Duodenal mucosa (tissue), 2 donors: ENCODE measurements at regions not wholly inside any gene's neighbourhood (a gene's known extent, or its start where the extent isn't known, plus 50 kb on each side); places are given as distances from the start of the nearest gene placed in this dataset.

Experiments
- H3K27ac ChIP-seq: one replicate; pipeline ENCODE4 v1.7.0; 2013; ENCODE audit warnings: low read depth, low read length
- H3K27me3 ChIP-seq, 2 donors: one replicate each; pipeline ENCODE4 v1.7.0; 2013; ENCODE audit warnings: low read length in 2 of 2, control low read depth in 1 of 2; ENCODE audit not compliant: insufficient read depth in 2 of 2, control insufficient read depth in 1 of 2
- H3K36me3 ChIP-seq, 2 donors: one replicate each; pipeline ENCODE4 v1.7.0; 2013; ENCODE audit warnings: low read length in 2 of 2, control low read depth in 1 of 2; ENCODE audit not compliant: insufficient read depth in 2 of 2, control insufficient read depth in 1 of 2
- H3K4me1 ChIP-seq, 2 donors: one replicate each; pipeline ENCODE4 v1.7.0; 2013; ENCODE audit warnings: low read length in 2 of 2, control low read depth in 1 of 2; ENCODE audit not compliant: insufficient read depth in 2 of 2, control insufficient read depth in 1 of 2
- H3K4me3 ChIP-seq, 2 donors: one replicate each; pipeline ENCODE4 v1.7.0; 2013; ENCODE audit warnings: low read length in 2 of 2, low read depth in 1 of 2
- H3K9ac ChIP-seq, 2 donors: one replicate each; pipeline ENCODE4 v1.7.0; 2013; ENCODE audit warnings: low read length in 2 of 2, low read depth in 1 of 2
- H3K9me3 ChIP-seq, 2 donors: one replicate each; pipeline ENCODE4 v1.7.0; 2013; ENCODE audit warnings: low read length in 2 of 2, control low read depth in 1 of 2; ENCODE audit not compliant: control insufficient read depth in 1 of 2

DNA sequence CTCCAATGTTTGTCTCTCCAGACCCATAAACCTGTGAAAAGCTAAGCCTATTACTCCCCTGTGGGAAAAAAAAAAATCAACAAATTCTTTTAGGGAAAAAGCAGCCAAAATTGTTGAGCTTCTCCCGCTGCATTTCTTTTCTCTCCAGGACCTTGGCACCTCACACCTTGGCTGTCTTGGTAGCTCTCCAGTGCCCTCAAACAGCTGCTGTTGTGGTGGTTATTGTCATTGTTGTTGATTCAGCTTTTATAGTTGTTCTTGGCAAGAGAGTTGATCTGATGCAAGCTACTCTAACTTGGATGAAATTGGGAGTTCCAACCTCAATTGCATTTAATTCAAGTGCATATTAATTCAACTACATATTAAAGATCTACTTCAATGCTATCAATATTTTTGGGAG lies 516.9 kb upstream of the LARGE1 start:
- Histone ChIP-seq H3K27ac (no peak overlapping the region), H3K4me1 (no peaks in the 10 kb centered on the region), H3K4me3 (no peak overlapping the region), H3K9ac (no peak overlapping the region), H3K27me3 (no peaks in the 10 kb centered on the region), H3K36me3 (no peaks in the 10 kb centered on the region), H3K9me3 (no peaks in the 10 kb centered on the region)

DNA sequence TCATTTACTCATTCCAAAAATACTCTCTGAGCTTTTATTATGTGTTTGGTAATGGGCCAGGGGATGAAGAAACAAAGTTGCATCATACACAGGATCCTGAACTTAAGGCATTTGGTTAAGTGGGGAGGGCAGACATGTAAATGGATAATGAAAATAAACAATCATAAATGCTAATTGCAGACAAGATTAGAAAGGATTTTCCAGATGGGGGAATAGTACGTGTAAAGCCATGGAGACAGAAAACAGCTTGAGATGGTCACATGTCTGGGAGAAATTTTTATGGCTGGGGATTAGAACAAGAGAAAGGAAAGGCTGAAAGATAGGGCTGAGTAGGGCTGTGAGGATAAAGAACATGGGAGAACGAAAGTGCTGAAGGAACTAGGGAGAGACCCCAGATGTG lies 534.3 kb upstream of the LARGE1 start:
- Histone ChIP-seq H3K4me3 (no peak overlapping the region), H3K27me3 (no peaks in the 10 kb centered on the region), H3K9me3 (no peaks in the 10 kb centered on the region), H3K4me1 (no peaks in the 10 kb centered on the region), H3K9ac (no peak overlapping the region), H3K27ac (no peak overlapping the region), H3K36me3 (no peaks in the 10 kb centered on the region)

- Histone ChIP-seq H3K4me3 (no peak overlapping the region), H3K27me3 (no peaks in the 10 kb centered on the region), H3K9ac (no peak overlapping the region), H3K27ac (no peak overlapping the region), H3K4me1 (no peaks in the 10 kb centered on the region), H3K36me3 (no peaks in the 10 kb centered on the region), H3K9me3 (no peaks in the 10 kb centered on the region)
These were observed 542.5 kb upstream of the LARGE1 start for GRCh38 chr22:34462795-34463194.

- H3K27ac ChIP-seq, result no peak overlapping the region
- H3K36me3 ChIP-seq, result no peaks in the 10 kb centered on the region
- H3K9me3 ChIP-seq, result peaks cover 0 to 4% of the 10 kb centered on the region in 2 donors
- H3K9ac ChIP-seq, result no peak overlapping the region
- no peak overlapping the region for H3K4me3 ChIP-seq
- no peaks in the 10 kb centered on the region for H3K27me3 ChIP-seq
- H3K4me1 ChIP-seq, result no peaks in the 10 kb centered on the region
These were observed 555.6 kb upstream of the LARGE1 start for GRCh38 chr22:34475886-34476285.

DNA sequence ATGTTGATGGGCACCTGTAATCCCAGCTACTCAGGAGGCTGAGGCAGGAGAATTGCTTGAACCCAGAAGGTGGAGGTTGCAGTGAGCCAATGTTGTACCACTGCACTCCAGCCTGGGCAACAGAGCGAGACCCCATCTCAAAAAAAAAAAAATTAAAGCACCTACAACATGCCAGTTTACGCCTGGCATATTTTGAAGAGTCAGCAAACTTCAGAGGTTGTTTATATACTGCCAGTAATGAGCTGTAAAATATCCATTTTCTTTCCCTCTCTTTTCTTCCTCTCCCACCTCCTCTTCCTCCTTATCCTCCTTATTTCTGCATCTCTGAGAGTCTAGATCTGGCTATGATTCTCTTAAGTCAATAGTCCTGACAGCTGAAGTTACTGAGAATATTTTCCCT lies 556.5 kb upstream of the LARGE1 start:
- Histone ChIP-seq H3K9ac (no peak overlapping the region), H3K9me3 (peaks cover 4 to 11% of the 10 kb centered on the region in 2 donors), H3K27ac (no peak overlapping the region), H3K27me3 (no peaks in the 10 kb centered on the region), H3K36me3 (no peaks in the 10 kb centered on the region), H3K4me3 (no peak overlapping the region), H3K4me1 (no peaks in the 10 kb centered on the region)

GRCh38 chr22:34481090-34481489 lies 560.8 kb upstream of the LARGE1 start:
- H3K9ac ChIP-seq, result no peak overlapping the region
- no peak overlapping the region for H3K4me3 ChIP-seq
- H3K27ac ChIP-seq, result no peak overlapping the region
- peaks cover 4 to 11% of the 10 kb centered on the region in 2 donors for H3K9me3 ChIP-seq
- H3K36me3 ChIP-seq, result no peaks in the 10 kb centered on the region
- H3K27me3 ChIP-seq, result no peaks in the 10 kb centered on the region
- no peaks in the 10 kb centered on the region for H3K4me1 ChIP-seq

DNA sequence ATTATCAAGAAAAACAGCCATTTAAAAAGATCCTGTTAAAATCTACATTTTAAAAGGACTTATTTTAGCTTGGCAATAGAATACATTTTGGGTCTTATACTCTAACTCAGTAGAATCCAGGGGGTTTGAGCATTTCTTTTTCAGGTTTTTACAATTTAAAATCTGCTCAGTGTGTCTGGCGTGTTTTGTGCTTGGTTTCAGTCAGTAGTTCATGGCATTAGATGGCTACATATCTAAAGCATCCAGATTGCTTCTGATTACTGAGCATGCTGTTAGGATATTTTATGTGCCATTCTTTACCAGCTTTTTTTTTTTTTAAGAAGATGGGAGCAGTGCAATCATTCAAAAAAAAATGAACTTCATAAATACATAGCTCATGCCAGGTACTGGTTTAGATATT lies 566.1 kb upstream of the LARGE1 start:
- H3K27ac ChIP-seq, result no peak overlapping the region
- H3K9ac ChIP-seq, result no peak overlapping the region
- no peaks in the 10 kb centered on the region for H3K27me3 ChIP-seq
- no peaks in the 10 kb centered on the region for H3K36me3 ChIP-seq
- H3K9me3 ChIP-seq, result peaks cover under 1 to 2% of the 10 kb centered on the region in 2 donors
- no peaks in the 10 kb centered on the region for H3K4me1 ChIP-seq
- no peak overlapping the region for H3K4me3 ChIP-seq

DNA sequence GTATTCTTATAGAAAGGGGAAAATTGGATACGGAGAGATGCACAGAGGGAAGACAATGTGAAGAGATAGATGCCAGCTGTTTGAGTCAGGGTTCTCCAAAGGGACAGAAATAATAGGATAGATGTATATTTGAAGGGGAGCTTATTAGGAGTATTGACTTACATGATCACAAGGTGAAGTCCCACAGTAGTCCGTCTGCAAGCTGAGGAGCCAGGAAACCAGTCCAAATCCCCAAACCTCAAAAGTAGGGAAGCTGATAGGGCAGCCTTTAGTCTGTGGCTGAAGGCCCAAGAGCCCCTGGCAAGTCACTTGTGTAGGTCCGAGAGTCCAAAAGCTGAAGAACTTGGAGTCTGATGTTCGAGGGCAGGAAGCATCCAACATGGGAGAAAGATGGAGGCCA lies 569.6 kb upstream of the LARGE1 start:
- H3K4me1 ChIP-seq, result peaks cover 0 to 7% of the 10 kb centered on the region in 2 donors
- H3K9me3 ChIP-seq, result peaks cover 5 to 6% of the 10 kb centered on the region in 2 donors
- no peaks in the 10 kb centered on the region for H3K27me3 ChIP-seq
- no peak overlapping the region for H3K27ac ChIP-seq
- H3K9ac ChIP-seq, result no peak overlapping the region
- no peaks in the 10 kb centered on the region for H3K36me3 ChIP-seq
- H3K4me3 ChIP-seq, result no peak overlapping the region

GRCh38 chr22:34490886-34491285 lies 570.6 kb upstream of the LARGE1 start:
- Histone ChIP-seq H3K4me1 (peaks cover 0 to 7% of the 10 kb centered on the region in 2 donors), H3K27ac (no peak overlapping the region), H3K27me3 (no peaks in the 10 kb centered on the region), H3K36me3 (no peaks in the 10 kb centered on the region), H3K9me3 (peaks cover 5 to 6% of the 10 kb centered on the region in 2 donors), H3K4me3 (no peak overlapping the region), H3K9ac (no peak overlapping the region)

DNA sequence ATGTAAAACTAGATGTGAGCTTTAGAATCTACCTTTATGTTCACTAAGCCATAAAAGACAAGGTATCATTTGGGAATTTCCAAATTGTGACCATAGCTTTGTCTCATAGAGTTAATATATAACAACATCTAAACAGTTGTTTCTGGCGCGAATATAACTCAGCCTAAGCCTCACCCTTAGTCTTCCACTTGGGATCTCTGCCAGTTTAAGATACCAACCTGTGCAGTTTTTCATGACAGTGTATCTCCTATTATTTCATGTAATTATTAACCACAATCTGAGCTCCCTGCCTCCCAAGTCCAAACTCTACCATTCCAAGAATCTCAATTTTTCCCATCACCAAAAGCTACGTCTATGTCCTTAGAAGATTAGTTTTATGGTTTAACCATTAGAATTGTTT lies 572.5 kb upstream of the ISX start:
- no peak overlapping the region for H3K27ac ChIP-seq
- no peaks in the 10 kb centered on the region for H3K27me3 ChIP-seq
- H3K9ac ChIP-seq, result no peak overlapping the region
- H3K9me3 ChIP-seq, result peaks cover 5 to 6% of the 10 kb centered on the region in 2 donors
- no peaks in the 10 kb centered on the region for H3K36me3 ChIP-seq
- no peak overlapping the region for H3K4me3 ChIP-seq
- H3K4me1 ChIP-seq, result peaks cover 0 to 7% of the 10 kb centered on the region in 2 donors

- Histone ChIP-seq H3K36me3 (no peaks in the 10 kb centered on the region), H3K27ac (no peak overlapping the region), H3K9me3 (no peaks in the 10 kb centered on the region), H3K4me1 (no peaks in the 10 kb centered on the region), H3K27me3 (no peaks in the 10 kb centered on the region), H3K9ac (no peak overlapping the region), H3K4me3 (no peak overlapping the region)
These were observed 564.5 kb upstream of the ISX start for GRCh38 chr22:34501366-34501965.
